SK-N-MC (cell line): ENCODE measurements at regions not wholly inside any gene's neighbourhood (a gene's known extent, or its start where the extent isn't known, plus 50 kb on each side); places are given as distances from the start of the nearest gene placed in this dataset.

ENCODE experiments used
- EZH2 ChIP-seq: fragments of 200-600 bp; sonication (generic); IDR thresholded peaks from one replicate; pipeline ENCODE4 v1.6.1; 2017; ENCODE audit warnings: antibody characterized with exemption
- POLR2AphosphoS5 ChIP-seq: IDR thresholded peaks from 2 replicates; pipeline ENCODE4 v1.6.1; 2012; ENCODE audit warnings: mild to moderate bottlenecking, low read depth, low read length, borderline replicate concordance

DNA sequence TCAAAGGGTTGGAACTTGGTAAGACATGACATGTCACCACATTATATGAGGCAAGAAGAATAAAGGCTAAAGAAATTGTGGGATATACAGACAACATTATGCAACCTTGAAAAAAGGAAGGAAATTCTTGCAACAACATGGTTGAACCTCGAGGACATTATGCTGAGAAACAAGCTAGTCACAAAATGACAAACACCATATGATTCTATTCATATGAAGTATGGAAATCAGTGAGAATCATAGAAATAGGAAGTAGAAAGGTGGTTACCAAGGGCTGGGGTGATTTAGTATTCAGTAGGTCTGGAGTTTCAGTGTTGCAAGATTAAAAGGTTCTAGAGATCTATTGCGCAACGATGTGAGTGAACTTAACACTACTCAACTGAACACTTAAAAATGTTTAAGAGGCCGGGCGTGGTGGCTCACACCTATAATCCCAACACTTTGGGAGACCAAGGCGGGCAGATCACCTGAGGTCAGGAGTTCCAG, 126.9 kb upstream of the TBX20 start:
- TF ChIP-seq POLR2AphosphoS5 (no peak), EZH2 (no peak)
